ENCODE measurements at regions not wholly inside any gene's neighbourhood (a gene's known extent, or its start where the extent isn't known, plus 50 kb on each side); places are given as distances from the start of the nearest gene placed in this dataset.

GRCh38 chr1:208534599-208534897, 290.4 kb upstream of the PLXNA2 start:
- TF ChIP-seq CTCF (IDR thresholded peaks at IDR 0.05; ENCODE audit: insufficient read depth, low read depth, low read length), result no peak
- no peak for TF ChIP-seq EZH2 (IDR thresholded peaks at IDR 0.05; ENCODE audit: insufficient read depth, low read length)
